Thyroid gland (tissue), 4 donors: ENCODE measurements at regions not wholly inside any gene's neighbourhood (a gene's known extent, or its start where the extent isn't known, plus 50 kb on each side); places are given as distances from the start of the nearest gene placed in this dataset.

Experiments
- DNase-seq, 2 donors: peaks; one replicate each; pipeline ENCODE4 v3.0.0-alpha.2; 2019
- H3K27ac ChIP-seq, 3 donors: fragments of 200-600 bp; sonication (generic); 1 replicate in 2 of 3; 2 replicates in 1 of 3; pipeline ENCODE4 v1.5.1; 2016 to 2019; ENCODE audit warnings: mild to moderate bottlenecking in 1 of 3, moderate library complexity in 1 of 3
- H3K27me3 ChIP-seq: fragments of 200-600 bp; sonication (generic); one replicate; pipeline ENCODE4 v1.5.1; 2019
- H3K36me3 ChIP-seq, 2 donors: fragments of 200-600 bp; sonication (generic); one replicate each; pipeline ENCODE4 v1.5.1; 2016 to 2019
- H3K4me1 ChIP-seq, 2 donors: fragments of 200-600 bp; sonication (generic); one replicate each; pipeline ENCODE4 v1.5.1; 2017 to 2019
- H3K4me3 ChIP-seq, 3 donors: fragments of 200-600 bp; sonication (generic); replicated peaks in 1 of 3; 1 replicate in 2 of 3; 2 replicates in 1 of 3; pipeline ENCODE4 v1.5.1; 2016; ENCODE audit warnings: mild to moderate bottlenecking in 1 of 3
- H3K9me3 ChIP-seq: fragments of 200-600 bp; sonication (generic); one replicate; pipeline ENCODE4 v1.5.1; 2017
- POLR2A ChIP-seq, 2 donors: fragments of 450-650 bp; IDR thresholded peaks; one replicate each; pipeline ENCODE4 v1.6.1; 2017; ENCODE audit warnings: antibody characterized with exemption in 2 of 2, mild to moderate bottlenecking in 2 of 2, moderate library complexity in 1 of 2
- WGBS, 2 donors: methylation state at CpG; one replicate each; pipeline ENCODE4 v1.1.5; 2017; 5-methylcytosine and 5-hydroxymethylcytosine counted together
- intact Hi-C: fragments of 100-400 bp; cut with DNase I; formaldehyde crosslinking; loops from one replicate; pipeline ENCODE4 v1.15.1; 2023
- TF ChIP-seq, protein P1 (sequence below), 6 experiments: fragments of 200-600 bp in 3 of 6; fragments of 450-650 bp in 3 of 6; sonication (generic) in 3 of 6; IDR thresholded peaks; one replicate each; pipeline ENCODE4 v1.5.1; 2016 to 2019; ENCODE audit warnings: antibody characterized with exemption in 6 of 6, mild to moderate bottlenecking in 2 of 6, inconsistent platforms in 1 of 6, moderate library complexity in 1 of 6

DNA sequence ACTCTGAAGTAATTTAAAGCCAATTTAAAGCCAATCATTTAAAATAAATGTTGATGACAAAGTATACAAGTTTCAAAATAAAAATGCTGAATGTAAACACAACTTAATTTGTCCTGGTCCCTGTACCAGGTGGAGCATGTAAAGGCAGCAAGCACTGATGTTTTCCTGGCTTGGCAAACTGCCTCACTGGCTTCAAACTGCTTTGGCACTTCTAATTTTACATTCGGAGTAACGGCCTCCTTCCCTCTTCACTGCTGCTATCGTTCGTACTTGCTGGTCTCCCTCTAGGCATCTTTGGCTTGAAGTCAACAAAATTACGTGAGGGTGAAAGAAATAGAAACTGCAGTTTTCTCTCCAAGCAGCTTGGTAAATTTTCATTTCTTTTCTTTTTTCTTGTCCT is 287.9 kb downstream of the LTN1 start:
- TF ChIP-seq, protein P1, sequence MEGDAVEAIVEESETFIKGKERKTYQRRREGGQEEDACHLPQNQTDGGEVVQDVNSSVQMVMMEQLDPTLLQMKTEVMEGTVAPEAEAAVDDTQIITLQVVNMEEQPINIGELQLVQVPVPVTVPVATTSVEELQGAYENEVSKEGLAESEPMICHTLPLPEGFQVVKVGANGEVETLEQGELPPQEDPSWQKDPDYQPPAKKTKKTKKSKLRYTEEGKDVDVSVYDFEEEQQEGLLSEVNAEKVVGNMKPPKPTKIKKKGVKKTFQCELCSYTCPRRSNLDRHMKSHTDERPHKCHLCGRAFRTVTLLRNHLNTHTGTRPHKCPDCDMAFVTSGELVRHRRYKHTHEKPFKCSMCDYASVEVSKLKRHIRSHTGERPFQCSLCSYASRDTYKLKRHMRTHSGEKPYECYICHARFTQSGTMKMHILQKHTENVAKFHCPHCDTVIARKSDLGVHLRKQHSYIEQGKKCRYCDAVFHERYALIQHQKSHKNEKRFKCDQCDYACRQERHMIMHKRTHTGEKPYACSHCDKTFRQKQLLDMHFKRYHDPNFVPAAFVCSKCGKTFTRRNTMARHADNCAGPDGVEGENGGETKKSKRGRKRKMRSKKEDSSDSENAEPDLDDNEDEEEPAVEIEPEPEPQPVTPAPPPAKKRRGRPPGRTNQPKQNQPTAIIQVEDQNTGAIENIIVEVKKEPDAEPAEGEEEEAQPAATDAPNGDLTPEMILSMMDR (IDR thresholded peaks at IDR 0.05), result no peak
- TF ChIP-seq POLR2A (IDR thresholded peaks at IDR 0.05), result no peak
- H3K36me3 ChIP-seq, result no peaks in the 10 kb centered on the region
- peaks cover 0 to 10% of the 10 kb centered on the region in 2 donors for H3K4me1 ChIP-seq
- H3K27me3 ChIP-seq, result no peaks in the 10 kb centered on the region
- intact Hi-C loops, result no loop called here
- H3K4me3 ChIP-seq, result no peak overlapping the region
- H3K9me3 ChIP-seq, result no peaks in the 10 kb centered on the region
- H3K27ac ChIP-seq, result no peak overlapping the region
- 10 to 17% methylated on average over 5 of the region's 5 CpGs for WGBS, 2 donors
- peak; percentile 75 to 78 for DNase-seq

DNA sequence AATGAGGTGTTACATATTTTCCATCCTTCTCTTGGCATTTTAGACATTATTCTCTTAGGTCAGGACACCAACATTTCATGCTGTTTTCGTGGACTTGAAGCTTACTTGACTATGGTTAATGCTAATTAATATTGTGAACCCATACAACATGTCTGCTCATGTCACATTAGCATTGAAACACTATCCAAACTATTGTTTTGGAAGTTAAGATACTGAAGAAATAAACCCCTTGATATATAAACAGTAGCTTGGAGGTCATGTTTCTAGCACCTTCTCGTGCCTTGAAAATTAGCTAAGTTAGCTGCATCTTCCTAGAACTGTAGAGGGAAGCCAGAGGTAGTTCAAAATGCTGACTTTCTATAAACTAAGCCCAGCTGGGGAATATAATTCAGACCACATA is 288.8 kb downstream of the LTN1 start:
- TF ChIP-seq, protein P1 (IDR thresholded peaks at IDR 0.05), result no peak
- no peak for TF ChIP-seq POLR2A (IDR thresholded peaks at IDR 0.05)
- no peaks in the 10 kb centered on the region for H3K9me3 ChIP-seq
- H3K36me3 ChIP-seq, result no peaks in the 10 kb centered on the region
- WGBS, 2 donors, result 56 to 67% methylated on average over 2 of the region's 2 CpGs
- intact Hi-C loops, result no loop called here
- H3K27ac ChIP-seq, result no peak overlapping the region
- no peak overlapping the region for H3K4me3 ChIP-seq
- DNase-seq, result no peak
- H3K27me3 ChIP-seq, result no peaks in the 10 kb centered on the region
- peaks cover 0 to 10% of the 10 kb centered on the region in 2 donors for H3K4me1 ChIP-seq

DNA sequence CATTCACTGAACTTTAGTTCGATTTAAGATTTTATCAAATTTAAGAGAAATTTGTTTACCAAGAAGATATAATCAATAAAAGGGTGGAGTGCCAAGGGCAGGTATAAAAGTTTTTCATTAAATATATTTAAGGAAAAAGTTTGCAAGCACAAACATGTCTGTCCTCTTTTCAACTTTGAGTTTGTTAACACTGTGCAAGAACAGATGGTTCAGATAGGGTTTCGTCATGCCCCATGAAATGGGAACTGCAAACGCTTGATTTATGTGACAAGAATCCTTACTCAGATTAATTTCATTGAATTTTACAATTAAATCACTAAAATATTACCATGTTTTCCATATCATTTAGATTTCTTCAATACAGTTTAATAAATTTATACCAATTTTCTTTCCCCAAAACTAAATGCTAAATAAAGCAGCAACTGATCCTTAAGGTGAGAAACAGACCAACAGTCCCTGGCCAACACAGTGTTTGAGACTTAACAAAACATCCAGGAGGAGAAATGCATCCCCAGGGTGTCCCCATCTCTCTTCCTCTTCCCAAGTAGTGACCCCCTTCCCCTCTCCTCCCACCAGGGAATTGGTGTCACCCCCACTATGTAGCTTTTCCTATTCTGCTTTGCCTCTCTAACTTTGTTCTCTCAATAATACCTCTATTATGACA is 292.9 kb downstream of the LTN1 start:
- intact Hi-C loops, result no loop called here
- no peak overlapping the region for H3K27ac ChIP-seq
- peaks cover 0 to 10% of the 10 kb centered on the region in 2 donors for H3K4me1 ChIP-seq
- no peak for DNase-seq
- H3K36me3 ChIP-seq, result no peaks in the 10 kb centered on the region
- H3K27me3 ChIP-seq, result no peaks in the 10 kb centered on the region
- TF ChIP-seq POLR2A (IDR thresholded peaks at IDR 0.05), result no peak
- TF ChIP-seq, protein P1 (IDR thresholded peaks at IDR 0.05), result no peak
- H3K4me3 ChIP-seq, result no peak overlapping the region
- WGBS, 2 donors, result 94 to 98% methylated on average over 3 of the region's 3 CpGs
- H3K9me3 ChIP-seq, result no peaks in the 10 kb centered on the region

DNA sequence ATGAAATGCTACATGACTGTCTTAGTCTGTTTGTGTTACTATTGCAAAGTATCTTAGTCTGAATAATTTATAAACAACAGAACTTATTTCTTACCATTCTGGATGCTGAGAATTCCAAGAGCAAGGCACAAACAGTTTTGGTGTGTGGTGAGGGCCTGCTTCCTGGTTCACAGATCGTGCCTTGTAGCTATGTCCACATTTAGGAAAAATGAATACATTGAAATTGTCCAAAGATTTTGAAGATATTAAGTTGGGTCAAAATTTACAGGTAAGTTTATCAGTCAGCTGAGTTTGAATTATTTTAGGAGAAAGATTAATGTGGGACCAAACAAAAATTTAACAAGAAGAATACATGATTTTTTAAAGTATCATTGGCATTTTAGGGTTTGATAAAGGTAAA is 293.5 kb downstream of the LTN1 start:
- H3K4me3 ChIP-seq, result no peak overlapping the region
- intact Hi-C loops, result no loop called here

DNA sequence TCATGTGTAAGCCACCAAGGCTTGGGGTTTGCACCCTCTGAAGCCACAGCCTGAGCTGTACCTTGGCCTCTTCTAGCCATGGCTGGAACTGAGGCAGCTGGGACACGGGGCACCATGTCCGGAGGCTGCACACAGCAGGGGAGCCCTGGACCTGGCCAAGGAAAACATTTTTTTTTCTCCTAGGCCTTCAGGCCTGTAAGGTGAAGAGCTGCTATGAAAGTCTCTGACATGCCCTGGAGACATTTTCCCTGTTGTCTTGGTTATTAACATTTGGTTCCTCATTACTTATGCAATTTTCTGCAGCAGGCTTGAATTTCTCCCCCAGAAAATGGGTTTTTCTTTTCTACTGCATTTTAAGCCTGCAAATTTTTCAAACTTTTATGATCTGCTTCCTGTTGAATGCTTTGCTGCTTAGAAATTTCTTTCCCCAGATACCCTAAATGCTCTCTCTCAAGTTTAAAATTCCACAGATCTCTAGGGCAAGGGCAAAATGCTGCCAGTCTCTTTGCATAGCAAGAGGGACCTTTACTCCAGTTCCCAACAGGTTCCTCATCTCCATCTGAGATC is 295.8 kb downstream of the LTN1 start:
- no peak for DNase-seq
- H3K9me3 ChIP-seq, result no peaks in the 10 kb centered on the region
- no peaks in the 10 kb centered on the region for H3K4me1 ChIP-seq
- no peak overlapping the region for H3K27ac ChIP-seq
- intact Hi-C loops, result no loop called here
- WGBS, 2 donors, result 78 to 89% methylated on average over 2 of the region's 2 CpGs
- H3K27me3 ChIP-seq, result no peaks in the 10 kb centered on the region
- no peak for TF ChIP-seq POLR2A (IDR thresholded peaks at IDR 0.05)
- TF ChIP-seq, protein P1 (IDR thresholded peaks at IDR 0.05), result no peak
- H3K4me3 ChIP-seq, result no peak overlapping the region
- H3K36me3 ChIP-seq, result no peaks in the 10 kb centered on the region

More for the DNA sequence above, 293.5 kb downstream of the LTN1 start:
- no peak overlapping the region for H3K27ac ChIP-seq
- TF ChIP-seq POLR2A (IDR thresholded peaks at IDR 0.05), result no peak
- TF ChIP-seq, protein P1 (IDR thresholded peaks at IDR 0.05), result no peak
- H3K27me3 ChIP-seq, result no peaks in the 10 kb centered on the region
- no peaks in the 10 kb centered on the region for H3K9me3 ChIP-seq
- H3K36me3 ChIP-seq, result no peaks in the 10 kb centered on the region
- no peak for DNase-seq
- WGBS, 2 donors, result 86 to 87% methylated on average over 1 of the region's 1 CpG
- peaks cover 0 to 7% of the 10 kb centered on the region in 2 donors for H3K4me1 ChIP-seq
